ENCODE measurements at regions not wholly inside any gene's neighbourhood (a gene's known extent, or its start where the extent isn't known, plus 50 kb on each side); places are given as distances from the start of the nearest gene placed in this dataset.
A peak's percentile ranks its signal among the peaks of the same experiment; 100 is the strongest.

- Histone ChIP-seq H2AK5ac (ENCODE audit: low read depth, low read length) (no peak overlapping the region), H3K4me3 (ENCODE audit: low read length in 2 of 2) (no peak overlapping the region), H3K27ac (replicated peaks; ENCODE audit: low read length) (no peak overlapping the region), H3K18ac (ENCODE audit: low read length) (no peak overlapping the region), H2BK5ac (ENCODE audit: low read length) (no peak overlapping the region), H4K8ac (ENCODE audit: low read depth, low read length) (no peak overlapping the region), H3K36me3 (replicated peaks in 1 of 2; ENCODE audit: control insufficient read depth in 2 of 2, insufficient read depth in 2 of 2, low read length in 2 of 2) (no peaks in the 10 kb centered on the region), H3K79me1 (ENCODE audit: low read depth, low read length) (no peaks in the 10 kb centered on the region), H3K4me1 (ENCODE audit: control insufficient read depth in 2 of 2, insufficient read depth in 1 of 2, low read depth in 1 of 2, low read length in 2 of 2) (no peaks in the 10 kb centered on the region), H3K23ac (ENCODE audit: low read depth, low read length, poor library complexity) (no peak overlapping the region), H3K4me2 (ENCODE audit: insufficient read depth, low read length, poor library complexity, severe bottlenecking) (no peak overlapping the region), H3K9me3 (replicated peaks in 1 of 2; ENCODE audit: control insufficient read depth in 2 of 2, insufficient read depth in 1 of 2, low read depth in 1 of 2, low read length in 2 of 2) (no peaks in the 10 kb centered on the region), H3K4ac (ENCODE audit: low read length) (no peak overlapping the region), H4K91ac (ENCODE audit: low read depth, low read length, poor library complexity) (no peak overlapping the region), H2BK15ac (ENCODE audit: low read length) (no peak overlapping the region), H3K14ac (ENCODE audit: low read length) (no peak overlapping the region), H3K9ac (ENCODE audit: low read depth, low read length, poor library complexity) (no peak overlapping the region), H2BK12ac (ENCODE audit: low read length) (no peak overlapping the region), H2BK120ac (ENCODE audit: low read depth, low read length) (no peak overlapping the region), H2AFZ (ENCODE audit: low read length) (no peak overlapping the region), H3K27me3 (ENCODE audit: control insufficient read depth in 3 of 3, insufficient read depth in 3 of 3, low read depth in 1 of 3, low read length in 3 of 3) (no peaks in the 10 kb centered on the region)
- no peak for DNase-seq (ENCODE audit: low spot score)
Observed at GRCh38 chr18:41042866-41043265, 912.2 kb upstream of the PIK3C3 start.

GRCh38 chr18:41038071-41038470, 917.0 kb upstream of the PIK3C3 start:
- Histone ChIP-seq H2BK12ac (ENCODE audit: low read length) (no peak overlapping the region), H4K8ac (ENCODE audit: low read depth, low read length) (no peak overlapping the region), H3K4me2 (ENCODE audit: insufficient read depth, low read length, poor library complexity, severe bottlenecking) (no peak overlapping the region), H3K27ac (replicated peaks; ENCODE audit: low read length) (no peak overlapping the region), H3K79me1 (ENCODE audit: low read depth, low read length) (no peaks in the 10 kb centered on the region), H3K4me1 (ENCODE audit: control insufficient read depth in 2 of 2, insufficient read depth in 1 of 2, low read depth in 1 of 2, low read length in 2 of 2) (no peaks in the 10 kb centered on the region), H3K23ac (ENCODE audit: low read depth, low read length, poor library complexity) (no peak overlapping the region), H3K4me3 (ENCODE audit: low read length in 2 of 2) (no peak overlapping the region), H3K18ac (ENCODE audit: low read length) (no peak overlapping the region), H2BK5ac (ENCODE audit: low read length) (no peak overlapping the region), H3K9me3 (replicated peaks in 1 of 2; ENCODE audit: control insufficient read depth in 2 of 2, insufficient read depth in 1 of 2, low read depth in 1 of 2, low read length in 2 of 2) (no peaks in the 10 kb centered on the region), H3K27me3 (ENCODE audit: control insufficient read depth in 3 of 3, insufficient read depth in 3 of 3, low read depth in 1 of 3, low read length in 3 of 3) (no peaks in the 10 kb centered on the region), H2BK15ac (ENCODE audit: low read length) (no peak overlapping the region), H3K4ac (ENCODE audit: low read length) (no peak overlapping the region), H2BK120ac (ENCODE audit: low read depth, low read length) (no peak overlapping the region), H3K9ac (ENCODE audit: low read depth, low read length, poor library complexity) (no peak overlapping the region), H2AK5ac (ENCODE audit: low read depth, low read length) (no peak overlapping the region), H3K36me3 (replicated peaks in 1 of 2; ENCODE audit: control insufficient read depth in 2 of 2, insufficient read depth in 2 of 2, low read length in 2 of 2) (no peaks in the 10 kb centered on the region), H4K91ac (ENCODE audit: low read depth, low read length, poor library complexity) (no peak overlapping the region), H2AFZ (ENCODE audit: low read length) (no peak overlapping the region), H3K14ac (ENCODE audit: low read length) (no peak overlapping the region)
- WGBS, 2 donors (ENCODE audit: extremely low coverage in 2 of 2, insufficient read length in 2 of 2, insufficient replicate concordance in 1 of 2): no CpG with 5 or more reads among the region's 1 CpG
- no peak for DNase-seq (ENCODE audit: low spot score)

- H3K4me2 ChIP-seq (ENCODE audit: insufficient read depth, low read length, poor library complexity, severe bottlenecking): no peak overlapping the region
- no peak overlapping the region for H2AK5ac ChIP-seq (ENCODE audit: low read depth, low read length)
- no peak overlapping the region for H3K27ac ChIP-seq (replicated peaks; ENCODE audit: low read length)
- H3K4ac ChIP-seq (ENCODE audit: low read length): no peak overlapping the region
- no peak overlapping the region for H3K23ac ChIP-seq (ENCODE audit: low read depth, low read length, poor library complexity)
- H3K4me1 ChIP-seq (ENCODE audit: control insufficient read depth in 2 of 2, insufficient read depth in 1 of 2, low read depth in 1 of 2, low read length in 2 of 2): no peaks in the 10 kb centered on the region
- no peaks in the 10 kb centered on the region for H3K9me3 ChIP-seq (replicated peaks in 1 of 2; ENCODE audit: control insufficient read depth in 2 of 2, insufficient read depth in 1 of 2, low read depth in 1 of 2, low read length in 2 of 2)
- no peak overlapping the region for H4K8ac ChIP-seq (ENCODE audit: low read depth, low read length)
- H3K4me3 ChIP-seq (ENCODE audit: low read length in 2 of 2): no peak overlapping the region
- H3K14ac ChIP-seq (ENCODE audit: low read length): no peak overlapping the region
- H3K79me1 ChIP-seq (ENCODE audit: low read depth, low read length): no peaks in the 10 kb centered on the region
- no peak for DNase-seq (ENCODE audit: low spot score)
- no peak overlapping the region for H3K9ac ChIP-seq (ENCODE audit: low read depth, low read length, poor library complexity)
- H2AFZ ChIP-seq (ENCODE audit: low read length): peak overlapping the region; percentile 7
- no peak overlapping the region for H2BK15ac ChIP-seq (ENCODE audit: low read length)
- H2BK12ac ChIP-seq (ENCODE audit: low read length): no peak overlapping the region
- H4K91ac ChIP-seq (ENCODE audit: low read depth, low read length, poor library complexity): no peak overlapping the region
- H3K36me3 ChIP-seq (replicated peaks in 1 of 2; ENCODE audit: control insufficient read depth in 2 of 2, insufficient read depth in 2 of 2, low read length in 2 of 2): no peaks in the 10 kb centered on the region
- no peaks in the 10 kb centered on the region for H3K27me3 ChIP-seq (ENCODE audit: control insufficient read depth in 3 of 3, insufficient read depth in 3 of 3, low read depth in 1 of 3, low read length in 3 of 3)
- H2BK5ac ChIP-seq (ENCODE audit: low read length): no peak overlapping the region
- H2BK120ac ChIP-seq (ENCODE audit: low read depth, low read length): no peak overlapping the region
- H3K18ac ChIP-seq (ENCODE audit: low read length): no peak overlapping the region
- no CpG with 5 or more reads among the region's 6 CpGs for WGBS, 2 donors (ENCODE audit: extremely low coverage in 2 of 2, insufficient read length in 2 of 2, insufficient replicate concordance in 1 of 2)
Observed at GRCh38 chr18:41036346-41036745, 918.7 kb upstream of the PIK3C3 start.

GRCh38 chr18:41034413-41034812, 920.6 kb upstream of the PIK3C3 start:
- H3K23ac ChIP-seq (ENCODE audit: low read depth, low read length, poor library complexity): no peak overlapping the region
- no peak overlapping the region for H2AK5ac ChIP-seq (ENCODE audit: low read depth, low read length)
- H3K27me3 ChIP-seq (ENCODE audit: control insufficient read depth in 3 of 3, insufficient read depth in 3 of 3, low read depth in 1 of 3, low read length in 3 of 3): no peaks in the 10 kb centered on the region
- no peak overlapping the region for H3K4me2 ChIP-seq (ENCODE audit: insufficient read depth, low read length, poor library complexity, severe bottlenecking)
- no peaks in the 10 kb centered on the region for H3K79me1 ChIP-seq (ENCODE audit: low read depth, low read length)
- DNase-seq (ENCODE audit: low spot score): no peak
- no peak overlapping the region for H2BK12ac ChIP-seq (ENCODE audit: low read length)
- H3K14ac ChIP-seq (ENCODE audit: low read length): no peak overlapping the region
- H3K27ac ChIP-seq (replicated peaks; ENCODE audit: low read length): no peak overlapping the region
- no peak overlapping the region for H2BK15ac ChIP-seq (ENCODE audit: low read length)
- H3K18ac ChIP-seq (ENCODE audit: low read length): no peak overlapping the region
- H2BK120ac ChIP-seq (ENCODE audit: low read depth, low read length): no peak overlapping the region
- whole genome bisulfite sequencing, 2 donors (ENCODE audit: extremely low coverage in 2 of 2, insufficient read length in 2 of 2, insufficient replicate concordance in 1 of 2): no CpG with 5 or more reads among the region's 2 CpGs
- H2BK5ac ChIP-seq (ENCODE audit: low read length): no peak overlapping the region
- no peak overlapping the region for H4K8ac ChIP-seq (ENCODE audit: low read depth, low read length)
- H2AFZ ChIP-seq (ENCODE audit: low read length): no peak overlapping the region
- H3K4me1 ChIP-seq (ENCODE audit: control insufficient read depth in 2 of 2, insufficient read depth in 1 of 2, low read depth in 1 of 2, low read length in 2 of 2): no peaks in the 10 kb centered on the region
- H3K4ac ChIP-seq (ENCODE audit: low read length): no peak overlapping the region
- H3K9me3 ChIP-seq (replicated peaks in 1 of 2; ENCODE audit: control insufficient read depth in 2 of 2, insufficient read depth in 1 of 2, low read depth in 1 of 2, low read length in 2 of 2): no peaks in the 10 kb centered on the region
- no peak overlapping the region for H3K9ac ChIP-seq (ENCODE audit: low read depth, low read length, poor library complexity)
- H4K91ac ChIP-seq (ENCODE audit: low read depth, low read length, poor library complexity): no peak overlapping the region
- no peak overlapping the region for H3K4me3 ChIP-seq (ENCODE audit: low read length in 2 of 2)
- H3K36me3 ChIP-seq (replicated peaks in 1 of 2; ENCODE audit: control insufficient read depth in 2 of 2, insufficient read depth in 2 of 2, low read length in 2 of 2): no peaks in the 10 kb centered on the region

Measured in neuronal stem cell (in vitro differentiated cells).